Loucy (cell line): ENCODE measurements at regions not wholly inside any gene's neighbourhood (a gene's known extent, or its start where the extent isn't known, plus 50 kb on each side); places are given as distances from the start of the nearest gene placed in this dataset.

ENCODE experiments used
- H2AFZ ChIP-seq: fragments of 200-600 bp; sonication (generic); 2 replicates; pipeline ENCODE4 v1.6.0; 2016; ENCODE audit warnings: antibody characterized with exemption, mild to moderate bottlenecking, low read length, moderate library complexity
- H3F3A ChIP-seq: fragments of 200-600 bp; 2 replicates; pipeline ENCODE4 v1.6.0; 2016; ENCODE audit warnings: antibody characterized with exemption, low read depth, mild to moderate bottlenecking
- H3K27me3 ChIP-seq: fragments of 200-600 bp; sonication (generic); 2 replicates; pipeline ENCODE4 v1.6.1; 2014; ENCODE audit warnings: low read length, mild to moderate bottlenecking; ENCODE audit not compliant: insufficient read depth, poor library complexity, severe bottlenecking
- H3K36me3 ChIP-seq: fragments of 200-600 bp; sonication (generic); 2 replicates; pipeline ENCODE4 v1.6.1; 2016; ENCODE audit warnings: low read length; ENCODE audit not compliant: insufficient read depth
- H3K4me1 ChIP-seq: fragments of 200-600 bp; sonication (generic); 2 replicates; pipeline ENCODE4 v1.5.1; 2014; ENCODE audit warnings: low read length, mild to moderate bottlenecking; ENCODE audit not compliant: insufficient read depth, poor library complexity, severe bottlenecking
- H3K4me2 ChIP-seq: fragments of 200-600 bp; sonication (generic); 2 replicates; pipeline ENCODE4 v1.6.0; 2014; ENCODE audit warnings: antibody characterized with exemption, low read length, low read depth, mild to moderate bottlenecking; ENCODE audit not compliant: poor library complexity, severe bottlenecking
- H3K4me3 ChIP-seq: fragments of 200-600 bp; sonication (generic); 2 replicates; pipeline ENCODE4 v1.5.1; 2014; ENCODE audit warnings: low read length, mild to moderate bottlenecking, mixed read lengths; ENCODE audit not compliant: poor library complexity, severe bottlenecking
- H3K79me2 ChIP-seq: fragments of 200-600 bp; sonication (generic); 2 replicates; pipeline ENCODE4 v1.6.1; 2014; ENCODE audit warnings: low read length; ENCODE audit not compliant: insufficient read depth
- H3K9ac ChIP-seq: fragments of 200-600 bp; sonication (generic); 2 replicates; pipeline ENCODE4 v1.6.0; 2014; ENCODE audit warnings: mild to moderate bottlenecking, low read depth, low read length, moderate library complexity; ENCODE audit not compliant: poor library complexity, severe bottlenecking
- H3K9me2 ChIP-seq: fragments of 200-600 bp; sonication (generic); replicated peaks from 2 replicates; pipeline ENCODE4 v1.6.1; 2016; ENCODE audit warnings: low read depth, low read length, mixed read lengths
- H3K9me3 ChIP-seq: fragments of 200-600 bp; sonication (generic); 2 replicates; pipeline ENCODE4 v1.6.1; 2014; ENCODE audit warnings: mild to moderate bottlenecking, antibody characterized with exemption, low read length, low read depth; ENCODE audit not compliant: insufficient read depth
- H4K20me1 ChIP-seq: fragments of 200-600 bp; sonication (generic); 2 replicates; pipeline ENCODE4 v1.6.0; 2014; ENCODE audit warnings: antibody characterized with exemption, low read length, mild to moderate bottlenecking; ENCODE audit not compliant: insufficient read depth, poor library complexity, severe bottlenecking
- EZH2phosphoT487 ChIP-seq: fragments of 200-600 bp; IDR thresholded peaks from 2 replicates; pipeline ENCODE4 v1.6.1; 2018; ENCODE audit warnings: antibody characterized with exemption, mild to moderate bottlenecking, moderate library complexity, borderline replicate concordance
- TF ChIP-seq, protein P1 (sequence below): fragments of 200-600 bp; sonication (generic); conservative IDR thresholded peaks from 2 replicates; pipeline ENCODE4 v1.5.1; 2014; ENCODE audit warnings: mild to moderate bottlenecking, antibody characterized with exemption, low read length

DNA sequence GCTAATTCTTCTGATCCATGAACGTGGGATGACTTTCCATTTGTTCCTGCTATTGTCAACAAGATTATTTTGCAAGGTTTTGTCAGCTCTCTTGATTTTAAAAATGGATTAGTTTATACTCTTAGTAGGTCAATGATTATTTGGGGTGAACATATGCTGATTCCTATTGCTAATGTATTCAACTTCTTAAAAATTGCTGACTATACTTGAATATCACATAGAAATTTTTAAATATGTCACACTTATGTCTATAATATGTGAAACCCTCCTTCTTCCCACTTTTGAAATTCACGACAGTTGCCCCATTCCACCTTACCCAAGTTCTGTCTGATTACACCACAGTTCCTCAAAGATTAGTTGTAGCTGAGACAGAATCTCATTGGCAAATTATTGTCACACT lies 465.7 kb upstream of the TENM3 start:
- H3K27me3 ChIP-seq, result no peaks in the 10 kb centered on the region
- H3K4me1 ChIP-seq, result no peaks in the 10 kb centered on the region
- H3K36me3 ChIP-seq, result no peaks in the 10 kb centered on the region
- no peaks in the 10 kb centered on the region for H3K79me2 ChIP-seq
- no peaks in the 10 kb centered on the region for H4K20me1 ChIP-seq
- no peak overlapping the region for H3K9ac ChIP-seq
- H3K4me3 ChIP-seq, result no peak overlapping the region
- H3K4me2 ChIP-seq, result no peak overlapping the region
- H3F3A ChIP-seq, result no peaks in the 10 kb centered on the region
- no peaks in the 10 kb centered on the region for H3K9me3 ChIP-seq
- H2AFZ ChIP-seq, result no peak overlapping the region
- no peaks in the 10 kb centered on the region for H3K9me2 ChIP-seq
- TF ChIP-seq, protein P1, sequence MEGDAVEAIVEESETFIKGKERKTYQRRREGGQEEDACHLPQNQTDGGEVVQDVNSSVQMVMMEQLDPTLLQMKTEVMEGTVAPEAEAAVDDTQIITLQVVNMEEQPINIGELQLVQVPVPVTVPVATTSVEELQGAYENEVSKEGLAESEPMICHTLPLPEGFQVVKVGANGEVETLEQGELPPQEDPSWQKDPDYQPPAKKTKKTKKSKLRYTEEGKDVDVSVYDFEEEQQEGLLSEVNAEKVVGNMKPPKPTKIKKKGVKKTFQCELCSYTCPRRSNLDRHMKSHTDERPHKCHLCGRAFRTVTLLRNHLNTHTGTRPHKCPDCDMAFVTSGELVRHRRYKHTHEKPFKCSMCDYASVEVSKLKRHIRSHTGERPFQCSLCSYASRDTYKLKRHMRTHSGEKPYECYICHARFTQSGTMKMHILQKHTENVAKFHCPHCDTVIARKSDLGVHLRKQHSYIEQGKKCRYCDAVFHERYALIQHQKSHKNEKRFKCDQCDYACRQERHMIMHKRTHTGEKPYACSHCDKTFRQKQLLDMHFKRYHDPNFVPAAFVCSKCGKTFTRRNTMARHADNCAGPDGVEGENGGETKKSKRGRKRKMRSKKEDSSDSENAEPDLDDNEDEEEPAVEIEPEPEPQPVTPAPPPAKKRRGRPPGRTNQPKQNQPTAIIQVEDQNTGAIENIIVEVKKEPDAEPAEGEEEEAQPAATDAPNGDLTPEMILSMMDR, result no peak
- no peak for TF ChIP-seq EZH2phosphoT487

DNA sequence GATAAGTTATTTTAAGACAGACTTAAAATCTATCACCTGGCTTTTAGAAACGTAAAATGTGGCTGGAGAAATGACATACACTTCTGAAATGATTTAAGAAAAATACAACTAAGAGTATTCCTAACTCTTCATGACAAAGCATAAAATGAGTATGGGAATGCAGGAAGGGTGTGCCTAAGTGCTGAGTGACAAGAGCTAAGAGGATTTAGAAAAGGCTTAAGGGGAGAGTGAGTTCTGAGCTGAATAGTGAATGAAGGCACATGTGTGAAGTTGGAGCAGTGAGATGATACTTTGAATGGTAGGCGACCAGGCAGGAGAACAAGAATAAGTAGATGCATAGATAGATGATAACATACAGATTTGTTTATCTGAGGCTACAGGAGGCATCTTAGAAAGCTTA lies 458.3 kb upstream of the TENM3 start:
- H3K27me3 ChIP-seq, result no peaks in the 10 kb centered on the region
- no peak overlapping the region for H2AFZ ChIP-seq
- H3K79me2 ChIP-seq, result no peaks in the 10 kb centered on the region
- no peaks in the 10 kb centered on the region for H3K36me3 ChIP-seq
- H3K4me2 ChIP-seq, result no peak overlapping the region
- H3K9me2 ChIP-seq, result no peaks in the 10 kb centered on the region
- no peak overlapping the region for H3K4me3 ChIP-seq
- no peaks in the 10 kb centered on the region; the same call in 1 of the 2 replicates for H3K9me3 ChIP-seq
- no peaks in the 10 kb centered on the region for H4K20me1 ChIP-seq
- H3K9ac ChIP-seq, result no peak overlapping the region
- H3F3A ChIP-seq, result no peaks in the 10 kb centered on the region
- TF ChIP-seq, protein P1, result no peak
- TF ChIP-seq EZH2phosphoT487, result no peak
- no peaks in the 10 kb centered on the region for H3K4me1 ChIP-seq

DNA sequence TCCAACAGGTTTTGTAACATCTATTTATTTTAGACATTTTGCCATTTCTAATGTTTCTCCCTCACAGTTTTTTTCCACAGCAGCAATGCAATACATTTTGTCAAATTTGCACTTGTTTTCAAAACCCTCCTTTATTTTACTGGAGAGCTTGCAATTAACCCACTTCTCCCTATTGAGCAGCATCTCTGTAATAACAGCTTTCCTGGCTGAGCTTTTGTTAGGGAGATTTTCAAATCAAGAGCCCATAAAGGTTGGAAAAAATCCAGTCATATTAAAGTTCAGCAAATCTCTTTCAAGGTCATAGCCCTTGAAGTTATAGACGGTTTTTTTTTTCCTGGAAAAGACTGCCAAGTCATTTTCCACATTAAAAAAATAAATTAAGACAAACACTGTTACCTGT lies 450.6 kb upstream of the TENM3 start:
- Histone ChIP-seq H3K36me3 (no peaks in the 10 kb centered on the region), H3K4me3 (no peak overlapping the region), H3F3A (no peaks in the 10 kb centered on the region), H2AFZ (no peak overlapping the region), H3K9me2 (no peaks in the 10 kb centered on the region), H3K9me3 (no peaks in the 10 kb centered on the region), H3K4me2 (no peak overlapping the region), H3K79me2 (no peaks in the 10 kb centered on the region), H4K20me1 (no peaks in the 10 kb centered on the region), H3K27me3 (no peaks in the 10 kb centered on the region), H3K4me1 (no peaks in the 10 kb centered on the region), H3K9ac (no peak overlapping the region)
- TF ChIP-seq EZH2phosphoT487, result no peak
- TF ChIP-seq, protein P1, result no peak
